Uterus (tissue), 2 donors: ENCODE measurements at regions not wholly inside any gene's neighbourhood (a gene's known extent, or its start where the extent isn't known, plus 50 kb on each side); places are given as distances from the start of the nearest gene placed in this dataset.

ENCODE experiments used
- POLR2A ChIP-seq, 2 donors: fragments of 450-650 bp; IDR thresholded peaks; one replicate each; pipeline ENCODE4 v1.6.1; 2016; ENCODE audit warnings: antibody characterized with exemption in 2 of 2, mild to moderate bottlenecking in 1 of 2, moderate library complexity in 1 of 2
- TF ChIP-seq, protein P1 (sequence below), 4 experiments: fragments of 200-600 bp in 2 of 4; fragments of 450-650 bp in 2 of 4; sonication (generic) in 2 of 4; IDR thresholded peaks; one replicate each; pipeline ENCODE4 v1.5.1; 2016 to 2019; ENCODE audit warnings: antibody characterized with exemption in 4 of 4, mild to moderate bottlenecking in 2 of 4, moderate library complexity in 1 of 4

DNA sequence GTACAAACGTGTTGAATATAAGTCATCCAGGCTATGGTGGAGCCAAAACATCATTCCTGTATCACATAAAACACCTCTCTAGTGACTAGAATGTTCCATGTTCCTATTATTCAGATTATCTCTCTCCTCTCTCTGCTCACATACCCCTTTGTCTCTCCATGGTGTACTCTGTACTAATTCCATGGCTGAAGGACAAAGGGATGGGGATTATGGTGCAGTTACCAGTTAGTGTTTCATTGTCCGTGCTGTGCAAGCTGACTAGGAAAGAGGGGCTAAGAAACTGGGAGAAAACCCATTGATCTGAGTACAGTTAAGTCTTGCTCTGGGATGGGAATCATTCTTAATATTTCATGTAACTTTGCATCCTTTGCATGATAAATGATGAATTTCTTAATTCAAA is 397.4 kb upstream of the NOX3 start:
- TF ChIP-seq, protein P1, sequence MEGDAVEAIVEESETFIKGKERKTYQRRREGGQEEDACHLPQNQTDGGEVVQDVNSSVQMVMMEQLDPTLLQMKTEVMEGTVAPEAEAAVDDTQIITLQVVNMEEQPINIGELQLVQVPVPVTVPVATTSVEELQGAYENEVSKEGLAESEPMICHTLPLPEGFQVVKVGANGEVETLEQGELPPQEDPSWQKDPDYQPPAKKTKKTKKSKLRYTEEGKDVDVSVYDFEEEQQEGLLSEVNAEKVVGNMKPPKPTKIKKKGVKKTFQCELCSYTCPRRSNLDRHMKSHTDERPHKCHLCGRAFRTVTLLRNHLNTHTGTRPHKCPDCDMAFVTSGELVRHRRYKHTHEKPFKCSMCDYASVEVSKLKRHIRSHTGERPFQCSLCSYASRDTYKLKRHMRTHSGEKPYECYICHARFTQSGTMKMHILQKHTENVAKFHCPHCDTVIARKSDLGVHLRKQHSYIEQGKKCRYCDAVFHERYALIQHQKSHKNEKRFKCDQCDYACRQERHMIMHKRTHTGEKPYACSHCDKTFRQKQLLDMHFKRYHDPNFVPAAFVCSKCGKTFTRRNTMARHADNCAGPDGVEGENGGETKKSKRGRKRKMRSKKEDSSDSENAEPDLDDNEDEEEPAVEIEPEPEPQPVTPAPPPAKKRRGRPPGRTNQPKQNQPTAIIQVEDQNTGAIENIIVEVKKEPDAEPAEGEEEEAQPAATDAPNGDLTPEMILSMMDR (IDR thresholded peaks at IDR 0.05) = no peak
- no peak for TF ChIP-seq POLR2A (IDR thresholded peaks at IDR 0.05)
